ENCODE measurements at regions not wholly inside any gene's neighbourhood (a gene's known extent, or its start where the extent isn't known, plus 50 kb on each side); places are given as distances from the start of the nearest gene placed in this dataset.

- TF ChIP-seq, protein P1, sequence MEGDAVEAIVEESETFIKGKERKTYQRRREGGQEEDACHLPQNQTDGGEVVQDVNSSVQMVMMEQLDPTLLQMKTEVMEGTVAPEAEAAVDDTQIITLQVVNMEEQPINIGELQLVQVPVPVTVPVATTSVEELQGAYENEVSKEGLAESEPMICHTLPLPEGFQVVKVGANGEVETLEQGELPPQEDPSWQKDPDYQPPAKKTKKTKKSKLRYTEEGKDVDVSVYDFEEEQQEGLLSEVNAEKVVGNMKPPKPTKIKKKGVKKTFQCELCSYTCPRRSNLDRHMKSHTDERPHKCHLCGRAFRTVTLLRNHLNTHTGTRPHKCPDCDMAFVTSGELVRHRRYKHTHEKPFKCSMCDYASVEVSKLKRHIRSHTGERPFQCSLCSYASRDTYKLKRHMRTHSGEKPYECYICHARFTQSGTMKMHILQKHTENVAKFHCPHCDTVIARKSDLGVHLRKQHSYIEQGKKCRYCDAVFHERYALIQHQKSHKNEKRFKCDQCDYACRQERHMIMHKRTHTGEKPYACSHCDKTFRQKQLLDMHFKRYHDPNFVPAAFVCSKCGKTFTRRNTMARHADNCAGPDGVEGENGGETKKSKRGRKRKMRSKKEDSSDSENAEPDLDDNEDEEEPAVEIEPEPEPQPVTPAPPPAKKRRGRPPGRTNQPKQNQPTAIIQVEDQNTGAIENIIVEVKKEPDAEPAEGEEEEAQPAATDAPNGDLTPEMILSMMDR (optimal IDR thresholded peaks at IDR 0.05 in 1 of 3, IDR thresholded peaks at IDR 0.05 in 1 of 3, conservative IDR thresholded peaks at IDR 0.05 in 1 of 3; ENCODE audit: extremely low read depth in 1 of 3, insufficient read depth in 2 of 3, low read length in 3 of 3) = no peak
- no peak for TF ChIP-seq EZH2 (IDR thresholded peaks at IDR 0.05; ENCODE audit: low read length)
Observed at GRCh38 chr3:78348664-78349063, 1308.8 kb downstream of the ROBO2 start.

All from keratinocyte (primary cell).